Colonic mucosa (tissue), 4 donors: ENCODE measurements at regions not wholly inside any gene's neighbourhood (a gene's known extent, or its start where the extent isn't known, plus 50 kb on each side); places are given as distances from the start of the nearest gene placed in this dataset.
"Not testable (repeated sequence)": the region's sequence is repeated elsewhere in the genome, so short reads cannot be mapped to it uniquely, and the experiment has no call there.

Experiments used
- DNase-seq: peaks from one replicate; pipeline ENCODE4 v3.0.0-alpha.2; 2020
- H3K27ac ChIP-seq: fragments of 200-600 bp; one replicate; pipeline ENCODE4 v1.8.0; 2021
- H3K27me3 ChIP-seq: fragments of 200-600 bp; one replicate; pipeline ENCODE4 v1.8.0; 2021
- H3K36me3 ChIP-seq: fragments of 200-600 bp; one replicate; pipeline ENCODE4 v1.8.0; 2021
- H3K4me1 ChIP-seq: fragments of 200-600 bp; one replicate; pipeline ENCODE4 v1.8.0; 2021; ENCODE audit warnings: mild to moderate bottlenecking
- H3K4me3 ChIP-seq: fragments of 200-600 bp; one replicate; pipeline ENCODE4 v1.8.0; 2021
- H3K9ac ChIP-seq, 2 donors: one replicate each; pipeline ENCODE4 v1.7.0; 2013; ENCODE audit warnings: control low read depth in 2 of 2, low read depth in 2 of 2, low read length in 2 of 2
- H3K9me3 ChIP-seq: fragments of 200-600 bp; one replicate; pipeline ENCODE4 v1.8.0; 2021
- intact Hi-C: fragments of 100-400 bp; cut with DNase I; formaldehyde crosslinking; loops from one replicate; pipeline ENCODE4 v1.14.1; 2022
- TF ChIP-seq, protein P1 (sequence below): fragments of 200-600 bp; IDR thresholded peaks from one replicate; pipeline ENCODE4 v1.8.0; 2022; ENCODE audit warnings: antibody characterized with exemption, mild to moderate bottlenecking
- donor health status: healthy.
- donor health status: DM: no; HTN: no; CAD: no.
- donor health status: DM: no; HTN: no; CAD: no.

DNA sequence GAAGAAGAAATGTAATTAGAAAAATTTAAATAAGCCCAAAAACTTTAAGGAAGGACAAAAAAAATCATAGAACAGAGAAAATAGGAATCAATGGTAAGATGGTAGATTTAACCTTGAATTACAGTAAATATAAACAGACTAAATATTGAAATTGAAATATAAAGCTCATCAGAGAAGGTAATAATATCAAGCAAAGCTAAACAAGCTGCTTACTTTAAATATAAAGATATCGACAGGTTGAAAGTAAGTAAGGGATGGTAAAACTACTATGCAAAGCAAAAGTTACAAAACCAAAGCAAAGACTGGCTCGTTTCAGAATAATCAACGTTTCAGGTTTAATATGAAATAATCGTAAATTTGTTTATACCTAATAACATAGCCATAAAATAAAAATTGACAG is 137.0 kb upstream of the KCNJ15 start:
- H3K4me3 ChIP-seq, result no peak overlapping the region
- no peaks in the 10 kb centered on the region for H3K36me3 ChIP-seq
- H3K27ac ChIP-seq, result no peak overlapping the region
- H3K9me3 ChIP-seq, result no peaks in the 10 kb centered on the region
- no peak overlapping the region for H3K9ac ChIP-seq
- DNase-seq, result no peak
- H3K4me1 ChIP-seq, result no peaks in the 10 kb centered on the region
- intact Hi-C loops, result no loop called here
- no peaks in the 10 kb centered on the region for H3K27me3 ChIP-seq
- TF ChIP-seq, protein P1, sequence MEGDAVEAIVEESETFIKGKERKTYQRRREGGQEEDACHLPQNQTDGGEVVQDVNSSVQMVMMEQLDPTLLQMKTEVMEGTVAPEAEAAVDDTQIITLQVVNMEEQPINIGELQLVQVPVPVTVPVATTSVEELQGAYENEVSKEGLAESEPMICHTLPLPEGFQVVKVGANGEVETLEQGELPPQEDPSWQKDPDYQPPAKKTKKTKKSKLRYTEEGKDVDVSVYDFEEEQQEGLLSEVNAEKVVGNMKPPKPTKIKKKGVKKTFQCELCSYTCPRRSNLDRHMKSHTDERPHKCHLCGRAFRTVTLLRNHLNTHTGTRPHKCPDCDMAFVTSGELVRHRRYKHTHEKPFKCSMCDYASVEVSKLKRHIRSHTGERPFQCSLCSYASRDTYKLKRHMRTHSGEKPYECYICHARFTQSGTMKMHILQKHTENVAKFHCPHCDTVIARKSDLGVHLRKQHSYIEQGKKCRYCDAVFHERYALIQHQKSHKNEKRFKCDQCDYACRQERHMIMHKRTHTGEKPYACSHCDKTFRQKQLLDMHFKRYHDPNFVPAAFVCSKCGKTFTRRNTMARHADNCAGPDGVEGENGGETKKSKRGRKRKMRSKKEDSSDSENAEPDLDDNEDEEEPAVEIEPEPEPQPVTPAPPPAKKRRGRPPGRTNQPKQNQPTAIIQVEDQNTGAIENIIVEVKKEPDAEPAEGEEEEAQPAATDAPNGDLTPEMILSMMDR, result no peak

DNA sequence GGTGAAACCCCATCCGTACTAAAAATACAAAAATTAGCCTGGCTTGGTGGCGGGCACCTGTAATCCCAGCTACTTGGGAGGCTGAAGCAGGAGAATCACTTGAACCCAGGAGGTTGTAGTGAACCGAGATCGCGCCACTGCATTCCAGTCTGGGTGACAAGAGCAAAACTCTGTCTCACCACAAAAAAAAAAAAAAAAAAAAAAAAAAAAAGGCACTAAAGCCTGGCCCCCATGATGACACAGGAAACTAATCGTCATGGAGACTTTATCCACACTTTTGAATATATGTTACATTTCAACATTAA is 136.2 kb upstream of the KCNJ15 start:
- H3K27ac ChIP-seq, H3K9me3 ChIP-seq, H3K36me3 ChIP-seq, DNase-seq, H3K9ac ChIP-seq, H3K27me3 ChIP-seq, intact Hi-C loops, H3K4me1 ChIP-seq, H3K4me3 ChIP-seq: not testable (repeated sequence)

DNA sequence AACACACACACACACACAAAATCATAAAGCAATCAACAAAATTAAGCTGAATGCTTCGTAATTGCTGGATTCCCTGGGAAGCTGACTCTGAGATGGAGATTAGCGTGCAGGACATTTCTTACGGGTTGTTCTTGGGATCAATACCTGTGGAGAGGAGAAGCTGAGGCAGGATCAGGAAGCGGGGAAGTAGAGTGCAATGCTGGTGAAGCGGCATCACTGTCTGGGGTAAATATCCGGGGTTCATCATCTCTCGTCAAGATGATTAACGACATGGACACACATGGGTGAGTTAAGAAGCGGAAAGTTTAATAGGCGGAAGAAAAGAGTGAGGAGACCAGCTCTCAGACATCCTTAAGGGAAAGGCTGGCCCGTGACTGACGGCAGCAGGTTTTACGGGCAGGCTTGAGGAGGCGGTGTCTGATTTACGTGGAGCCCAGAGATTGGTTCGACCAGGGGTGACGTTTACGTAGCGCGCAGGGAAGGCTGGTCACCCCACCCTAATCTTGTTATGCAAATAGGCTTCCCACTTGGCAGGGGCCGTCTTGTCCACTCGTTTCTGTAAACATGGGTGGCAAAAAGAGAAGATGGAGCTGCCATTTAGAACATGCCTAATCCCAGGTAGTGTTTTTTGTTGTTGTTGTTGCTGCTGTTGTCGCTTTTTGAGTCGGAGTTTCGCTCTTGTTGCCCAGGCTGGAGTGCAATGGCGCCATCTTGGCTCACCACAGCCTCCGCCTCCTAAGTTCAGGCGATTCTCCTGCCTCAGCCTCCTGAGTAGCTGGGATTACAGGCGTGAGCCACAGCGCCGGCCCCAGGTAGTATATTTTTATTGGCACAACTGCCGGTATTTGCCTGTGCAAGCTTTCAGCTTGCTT is 135.6 kb upstream of the KCNJ15 start:
- Histone ChIP-seq H3K27me3 (no peaks in the 10 kb centered on the region), H3K4me1 (no peaks in the 10 kb centered on the region), H3K27ac (no peak overlapping the region), H3K9ac (no peak overlapping the region), H3K9me3 (no peaks in the 10 kb centered on the region), H3K36me3 (no peaks in the 10 kb centered on the region), H3K4me3 (no peak overlapping the region)
- DNase-seq, result no peak
- intact Hi-C loops, result no loop called here
- TF ChIP-seq, protein P1, result no peak

DNA sequence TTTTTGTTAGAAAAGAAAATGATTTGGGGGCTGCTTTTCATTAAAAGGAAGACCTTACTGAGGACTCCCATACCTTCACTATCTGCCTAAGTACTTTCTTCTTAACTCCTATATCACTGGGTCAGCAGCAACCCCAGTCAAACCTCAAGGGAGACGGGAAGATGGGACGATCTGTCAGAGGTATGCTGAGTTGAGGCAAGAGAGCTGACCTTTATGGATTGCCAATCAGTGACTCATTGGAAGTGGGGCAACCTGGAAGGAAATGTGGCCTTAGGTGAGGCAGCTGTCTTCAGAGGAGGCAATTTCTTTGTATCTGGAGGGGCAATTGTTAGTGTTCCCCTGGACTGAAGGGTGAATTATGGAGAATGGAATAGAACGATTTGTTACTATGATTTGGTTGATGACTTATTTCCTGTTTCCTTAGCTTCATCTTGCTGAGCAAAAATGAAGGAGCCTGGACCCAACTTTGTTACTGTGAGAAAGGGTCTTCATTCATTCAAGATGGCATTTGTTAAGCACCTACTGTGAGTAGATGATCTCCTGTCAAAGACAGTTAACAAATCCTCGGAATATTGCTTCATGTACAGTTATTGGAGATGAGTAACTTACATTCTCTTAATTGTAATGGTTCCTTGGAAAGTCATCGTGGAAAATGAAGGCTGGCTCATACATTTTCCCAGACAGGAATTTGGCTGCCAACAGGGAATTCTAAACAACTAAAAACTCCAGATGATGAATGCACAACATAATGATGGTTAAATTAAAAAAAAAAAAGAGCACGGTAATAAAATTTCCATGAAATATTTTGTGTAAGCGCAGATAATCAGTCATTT is 134.7 kb upstream of the KCNJ15 start:
- H3K27ac ChIP-seq, result no peak overlapping the region
- intact Hi-C loops, result no loop called here

DNA sequence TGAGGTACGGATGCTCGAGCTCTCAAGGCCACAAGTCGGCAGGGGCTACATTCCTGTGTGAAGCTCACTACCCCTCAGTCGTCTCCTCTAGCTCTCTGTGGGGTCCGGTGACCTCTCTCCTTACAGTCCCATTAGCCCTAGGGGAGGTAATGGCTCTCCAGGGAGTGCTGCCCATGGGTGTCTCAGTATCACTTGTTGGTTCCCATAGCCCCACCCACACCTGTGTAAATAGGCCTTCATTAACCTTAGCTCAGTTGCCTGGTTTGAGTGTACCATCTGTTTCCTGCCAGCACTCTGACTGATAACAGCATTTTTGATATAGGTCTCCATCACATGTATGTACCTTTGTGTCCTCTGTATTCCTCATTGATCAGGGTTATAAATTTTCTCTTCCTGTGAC is 133.2 kb upstream of the KCNJ15 start:
- no peak for DNase-seq
- intact Hi-C loops, result no loop called here

More for the DNA sequence above, 134.7 kb upstream of the KCNJ15 start:
- Histone ChIP-seq H3K9me3 (no peaks in the 10 kb centered on the region), H3K4me1 (no peaks in the 10 kb centered on the region), H3K4me3 (no peak overlapping the region), H3K27me3 (no peaks in the 10 kb centered on the region), H3K9ac (no peak overlapping the region), H3K36me3 (no peaks in the 10 kb centered on the region)
- TF ChIP-seq, protein P1, result no peak
- no peak for DNase-seq

More for the DNA sequence above, 133.2 kb upstream of the KCNJ15 start:
- Histone ChIP-seq H3K9ac (no peak overlapping the region), H3K9me3 (no peaks in the 10 kb centered on the region), H3K4me3 (no peak overlapping the region), H3K4me1 (no peaks in the 10 kb centered on the region), H3K27ac (no peak overlapping the region), H3K27me3 (no peaks in the 10 kb centered on the region), H3K36me3 (no peaks in the 10 kb centered on the region)
- TF ChIP-seq, protein P1, result no peak
